DOHH2 (cell line): ENCODE measurements at regions not wholly inside any gene's neighbourhood (a gene's known extent, or its start where the extent isn't known, plus 50 kb on each side); places are given as distances from the start of the nearest gene placed in this dataset.

Experiments used
- H3F3A ChIP-seq: fragments of 200-600 bp; sonication (generic), shearing (Covaris generic); 2 replicates; pipeline ENCODE4 v1.6.0; 2016; ENCODE audit warnings: antibody characterized with exemption, mild to moderate bottlenecking; ENCODE audit not compliant: control insufficient read depth, insufficient read depth
- H3K27ac ChIP-seq: fragments of 200-600 bp; sonication (generic); 2 replicates; pipeline ENCODE4 v1.5.1; 2014; ENCODE audit warnings: low read depth, mild to moderate bottlenecking, low read length, moderate library complexity
- H3K27me3 ChIP-seq: fragments of 200-600 bp; sonication (generic); 2 replicates; pipeline ENCODE4 v1.6.1; 2014; ENCODE audit warnings: mild to moderate bottlenecking, low read length, mixed read lengths; ENCODE audit not compliant: control insufficient read depth
- H3K36me3 ChIP-seq: fragments of 200-600 bp; sonication (generic); 2 replicates; pipeline ENCODE4 v1.6.1; 2014; ENCODE audit warnings: mild to moderate bottlenecking, low read length, moderate library complexity, mixed read lengths; ENCODE audit not compliant: control insufficient read depth
- H3K4me1 ChIP-seq: fragments of 200-600 bp; sonication (generic); 2 replicates; pipeline ENCODE4 v1.6.1; 2014; ENCODE audit warnings: mild to moderate bottlenecking, low read length, mixed read lengths; ENCODE audit not compliant: control insufficient read depth
- H3K4me2 ChIP-seq: fragments of 200-600 bp; sonication (generic); 2 replicates; pipeline ENCODE4 v1.6.0; 2014; ENCODE audit warnings: mild to moderate bottlenecking, low read length, moderate library complexity
- H3K4me3 ChIP-seq: fragments of 200-600 bp; sonication (generic); 2 replicates; pipeline ENCODE4 v1.5.1; 2014; ENCODE audit warnings: mild to moderate bottlenecking, low read length, mixed read lengths
- H3K79me2 ChIP-seq: fragments of 200-600 bp; sonication (generic); 2 replicates; pipeline ENCODE4 v1.6.1; 2014; ENCODE audit warnings: mild to moderate bottlenecking, low read length, mixed read lengths; ENCODE audit not compliant: control insufficient read depth
- H3K9me2 ChIP-seq: fragments of 200-600 bp; sonication (generic); replicated peaks from 2 replicates; pipeline ENCODE4 v1.6.1; 2014; ENCODE audit warnings: mild to moderate bottlenecking, low read length, mixed read lengths; ENCODE audit not compliant: control insufficient read depth
- H3K9me3 ChIP-seq: fragments of 200-600 bp; sonication (generic); 2 replicates; pipeline ENCODE4 v1.6.1; 2014; ENCODE audit warnings: antibody characterized with exemption, low read length, mixed read lengths; ENCODE audit not compliant: control insufficient read depth, insufficient read depth
- H4K20me1 ChIP-seq: fragments of 200-600 bp; sonication (generic); 2 replicates; pipeline ENCODE4 v1.6.0; 2014; ENCODE audit warnings: low read depth, mild to moderate bottlenecking, antibody characterized with exemption, low read length, moderate library complexity; ENCODE audit not compliant: control insufficient read depth, insufficient read depth
- EZH2phosphoT487 ChIP-seq: fragments of 200-600 bp; sonication (generic); IDR thresholded peaks from 2 replicates; pipeline ENCODE4 v1.6.1; 2017; ENCODE audit warnings: borderline replicate concordance, mild to moderate bottlenecking, antibody characterized with exemption, low read length, moderate library complexity, mixed read lengths
- TF ChIP-seq, protein P1 (sequence below): fragments of 200-600 bp; sonication (generic); IDR thresholded peaks from one replicate; pipeline ENCODE4 v1.5.1; 2014; ENCODE audit warnings: antibody characterized with exemption, mild to moderate bottlenecking, low read depth, low read length; ENCODE audit not compliant: poor library complexity, severe bottlenecking

DNA sequence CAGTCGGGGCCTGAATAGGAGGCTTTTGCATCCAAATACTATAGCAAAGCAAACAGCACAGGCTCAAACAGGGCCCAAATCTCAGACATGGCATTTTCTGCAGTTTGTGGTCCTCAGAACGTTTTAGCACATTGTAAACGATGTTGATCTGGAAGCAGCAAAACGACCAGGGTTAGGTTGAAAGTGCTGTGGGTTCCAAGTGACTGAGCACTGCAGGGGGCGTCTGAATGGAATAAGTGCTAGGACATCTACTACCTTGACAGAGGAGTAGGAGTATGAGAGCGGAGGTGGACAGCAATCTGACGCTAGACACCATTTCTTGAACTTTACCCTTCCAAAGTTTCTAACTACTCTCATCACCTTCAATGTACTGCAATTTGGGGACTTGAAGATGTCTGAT, 214.9 kb downstream of the BARHL2 start:
- no peak for TF ChIP-seq EZH2phosphoT487
- TF ChIP-seq, protein P1, sequence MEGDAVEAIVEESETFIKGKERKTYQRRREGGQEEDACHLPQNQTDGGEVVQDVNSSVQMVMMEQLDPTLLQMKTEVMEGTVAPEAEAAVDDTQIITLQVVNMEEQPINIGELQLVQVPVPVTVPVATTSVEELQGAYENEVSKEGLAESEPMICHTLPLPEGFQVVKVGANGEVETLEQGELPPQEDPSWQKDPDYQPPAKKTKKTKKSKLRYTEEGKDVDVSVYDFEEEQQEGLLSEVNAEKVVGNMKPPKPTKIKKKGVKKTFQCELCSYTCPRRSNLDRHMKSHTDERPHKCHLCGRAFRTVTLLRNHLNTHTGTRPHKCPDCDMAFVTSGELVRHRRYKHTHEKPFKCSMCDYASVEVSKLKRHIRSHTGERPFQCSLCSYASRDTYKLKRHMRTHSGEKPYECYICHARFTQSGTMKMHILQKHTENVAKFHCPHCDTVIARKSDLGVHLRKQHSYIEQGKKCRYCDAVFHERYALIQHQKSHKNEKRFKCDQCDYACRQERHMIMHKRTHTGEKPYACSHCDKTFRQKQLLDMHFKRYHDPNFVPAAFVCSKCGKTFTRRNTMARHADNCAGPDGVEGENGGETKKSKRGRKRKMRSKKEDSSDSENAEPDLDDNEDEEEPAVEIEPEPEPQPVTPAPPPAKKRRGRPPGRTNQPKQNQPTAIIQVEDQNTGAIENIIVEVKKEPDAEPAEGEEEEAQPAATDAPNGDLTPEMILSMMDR = no peak
- Histone ChIP-seq H3K4me1 (no peaks in the 10 kb centered on the region), H3K4me3 (no peak overlapping the region), H4K20me1 (no peaks in the 10 kb centered on the region), H3K36me3 (no peaks in the 10 kb centered on the region), H3K79me2 (no peaks in the 10 kb centered on the region), H3K9me2 (no peaks in the 10 kb centered on the region), H3K9me3 (no peaks in the 10 kb centered on the region), H3K4me2 (no peak overlapping the region), H3F3A (no peaks in the 10 kb centered on the region), H3K27me3 (no peaks in the 10 kb centered on the region), H3K27ac (no peak overlapping the region)

DNA sequence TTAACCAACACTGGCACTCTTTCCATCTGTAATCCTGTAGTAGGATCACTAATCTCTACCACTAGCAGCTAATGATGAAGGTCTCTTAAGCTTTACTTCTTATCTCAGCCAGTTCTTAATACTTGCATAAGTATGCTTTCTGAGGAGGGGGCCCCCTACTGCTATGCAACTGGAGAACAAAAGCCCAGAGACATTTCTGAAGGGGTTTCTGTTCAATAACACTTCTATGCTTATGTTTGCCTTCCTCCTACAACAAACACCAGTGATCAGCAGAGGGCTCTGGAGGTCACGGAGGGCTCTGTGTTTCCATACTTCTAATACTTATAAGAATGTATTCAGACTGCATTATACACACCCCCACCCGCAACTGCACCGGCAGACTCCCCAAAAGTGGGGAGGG, 215.8 kb downstream of the BARHL2 start:
- no peaks in the 10 kb centered on the region for H3K4me1 ChIP-seq
- H3K9me3 ChIP-seq = no peaks in the 10 kb centered on the region
- no peaks in the 10 kb centered on the region for H3K9me2 ChIP-seq
- H3K79me2 ChIP-seq = no peaks in the 10 kb centered on the region
- no peak for TF ChIP-seq EZH2phosphoT487
- TF ChIP-seq, protein P1 = no peak
- no peaks in the 10 kb centered on the region for H3K27me3 ChIP-seq
- H3K27ac ChIP-seq = no peak overlapping the region
- no peaks in the 10 kb centered on the region for H3F3A ChIP-seq
- no peaks in the 10 kb centered on the region for H4K20me1 ChIP-seq
- no peak overlapping the region for H3K4me2 ChIP-seq
- no peaks in the 10 kb centered on the region for H3K36me3 ChIP-seq
- H3K4me3 ChIP-seq = no peak overlapping the region

DNA sequence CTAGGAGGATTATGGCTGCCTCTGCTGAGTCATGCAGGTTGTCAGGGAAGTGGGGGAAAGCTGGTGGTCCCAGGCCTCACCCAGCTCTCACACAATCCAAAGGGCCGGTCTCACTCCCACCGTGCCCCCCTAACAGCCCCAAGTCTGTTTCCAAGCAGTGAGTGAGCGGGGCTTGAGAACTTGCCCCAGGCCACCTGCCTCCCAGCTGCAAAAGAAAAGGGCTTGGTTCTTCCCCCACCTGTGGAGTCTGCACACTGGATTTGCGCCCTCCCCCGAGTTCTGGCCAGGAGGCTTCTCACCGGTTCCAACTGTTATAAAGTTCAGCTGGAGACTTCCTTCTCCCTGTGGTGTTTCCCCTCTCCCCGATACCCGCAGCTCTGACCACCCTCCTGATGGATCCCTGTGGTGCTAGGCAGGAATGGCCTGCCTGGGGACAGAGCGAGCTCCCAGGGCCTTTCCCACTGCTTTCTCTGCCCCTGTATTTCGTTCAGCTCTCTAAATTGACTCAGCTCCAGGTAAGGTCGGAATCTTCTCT, 222.3 kb downstream of the BARHL2 start:
- no peak overlapping the region for H3K27ac ChIP-seq
- no peaks in the 10 kb centered on the region for H3K9me3 ChIP-seq
- H3F3A ChIP-seq = no peaks in the 10 kb centered on the region
- no peaks in the 10 kb centered on the region for H3K27me3 ChIP-seq
- H4K20me1 ChIP-seq = no peaks in the 10 kb centered on the region
- no peaks in the 10 kb centered on the region for H3K36me3 ChIP-seq
- no peaks in the 10 kb centered on the region for H3K9me2 ChIP-seq
- no peak overlapping the region for H3K4me3 ChIP-seq
- no peak overlapping the region for H3K4me2 ChIP-seq
- H3K4me1 ChIP-seq = no peaks in the 10 kb centered on the region
- H3K79me2 ChIP-seq = no peaks in the 10 kb centered on the region
- TF ChIP-seq, protein P1 = no peak
- TF ChIP-seq EZH2phosphoT487 = no peak

DNA sequence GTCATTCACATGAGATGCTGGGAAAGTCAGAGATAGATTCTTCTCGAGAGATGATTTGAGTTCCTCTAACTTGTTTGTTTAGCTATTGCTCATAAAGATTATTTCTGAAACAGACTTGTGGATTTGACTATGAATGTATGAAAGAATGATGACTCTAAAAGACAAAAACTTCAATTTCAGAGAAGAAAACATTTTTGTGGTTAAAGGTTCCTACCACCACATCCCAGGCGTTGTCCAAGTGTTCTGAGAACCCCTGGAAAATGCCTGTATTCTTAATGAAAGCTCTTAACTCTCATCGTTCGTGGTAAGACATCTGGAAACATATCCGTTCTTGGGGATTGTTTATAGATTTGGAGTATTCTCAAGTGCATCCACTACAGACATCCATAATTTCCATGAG, 228.7 kb downstream of the BARHL2 start:
- Histone ChIP-seq H3K4me3 (no peak overlapping the region), H3K79me2 (no peaks in the 10 kb centered on the region), H3K36me3 (no peaks in the 10 kb centered on the region), H3F3A (no peaks in the 10 kb centered on the region), H3K9me3 (no peaks in the 10 kb centered on the region), H3K9me2 (no peaks in the 10 kb centered on the region), H3K4me2 (no peak overlapping the region), H4K20me1 (no peaks in the 10 kb centered on the region), H3K27me3 (no peaks in the 10 kb centered on the region), H3K27ac (no peak overlapping the region), H3K4me1 (no peaks in the 10 kb centered on the region)
- TF ChIP-seq, protein P1 = no peak
- no peak for TF ChIP-seq EZH2phosphoT487
